OCI-M1 (cell line): ENCODE measurements at regions not wholly inside any gene's neighbourhood (a gene's known extent, or its start where the extent isn't known, plus 50 kb on each side); places are given as distances from the start of the nearest gene placed in this dataset.
"Not testable (repeated sequence)": the region's sequence is repeated elsewhere in the genome, so short reads cannot be mapped to it uniquely, and the experiment has no call there.

Experiments used
- DNase-seq: peaks from one replicate; lab custom pipeline; 2025; lab: John Stamatoyannopoulos, UW

GRCh38 chr9:129435291-129435690 is 185.6 kb downstream of the C9orf50 start:
- no peak for DNase-seq

GRCh38 chr9:129434187-129434586 is 186.7 kb downstream of the C9orf50 start:
- no peak for DNase-seq

GRCh38 chr9:129432297-129433154 is 188.4 kb downstream of the C9orf50 start:
- DNase-seq = no peak

- no peak for DNase-seq
These were observed 189.8 kb downstream of the C9orf50 start for GRCh38 chr9:129430940-129431643.

- DNase-seq = no peak
These were observed 191.9 kb downstream of the C9orf50 start for GRCh38 chr9:129428864-129429577.

GRCh38 chr9:129427149-129427548 is 193.8 kb downstream of the C9orf50 start:
- no peak for DNase-seq

- DNase-seq = not testable (repeated sequence)
These were observed 197.1 kb downstream of the C9orf50 start for GRCh38 chr9:129423755-129424154.

- no peak for DNase-seq
These were observed 197.7 kb downstream of the C9orf50 start for GRCh38 chr9:129423216-129423615.

- DNase-seq = no peak
These were observed 198.1 kb downstream of the C9orf50 start for GRCh38 chr9:129422843-129423192.

GRCh38 chr9:129422032-129422842 is 198.7 kb downstream of the C9orf50 start:
- DNase-seq = no peak

- no peak for DNase-seq
These were observed 199.5 kb downstream of the C9orf50 start for GRCh38 chr9:129421371-129421770.

GRCh38 chr9:129420721-129421120 is 200.2 kb downstream of the C9orf50 start:
- no peak for DNase-seq

GRCh38 chr9:129419382-129419899 is 201.5 kb downstream of the C9orf50 start:
- DNase-seq = peak; percentile 8

- no peak for DNase-seq
These were observed 202.4 kb downstream of the C9orf50 start for GRCh38 chr9:129418451-129418850.

GRCh38 chr9:129416821-129417539 is 203.9 kb downstream of the C9orf50 start:
- DNase-seq = no peak

GRCh38 chr9:129415942-129416651 is 204.8 kb downstream of the C9orf50 start:
- no peak for DNase-seq

GRCh38 chr9:129414993-129415941 is 205.6 kb downstream of the C9orf50 start:
- DNase-seq = no peak

GRCh38 chr9:129414377-129414992 is 206.4 kb downstream of the C9orf50 start:
- no peak for DNase-seq
